Mesothelial cell of epicardium (in vitro differentiated cells): ENCODE measurements at regions not wholly inside any gene's neighbourhood (a gene's known extent, or its start where the extent isn't known, plus 50 kb on each side); places are given as distances from the start of the nearest gene placed in this dataset.

ENCODE experiments used
- DNase-seq, 2 experiments: peaks; one replicate each; pipeline ENCODE4 v3.0.0; 2021; ENCODE audit warnings: low spot score in 2 of 2; ENCODE audit not compliant: unreplicated experiment in 2 of 2
- H3K27ac Mint-ChIP-seq: 2 replicates; pipeline ENCODE4 v1.8.0; 2021; ENCODE audit warnings: mixed read lengths
- H3K27me3 Mint-ChIP-seq: 2 replicates; pipeline ENCODE4 v1.8.0; 2021; ENCODE audit warnings: low read depth, mixed read lengths
- H3K36me3 Mint-ChIP-seq: 2 replicates; pipeline ENCODE4 v1.8.0; 2021; ENCODE audit warnings: mixed read lengths
- H3K4me1 Mint-ChIP-seq: 2 replicates; pipeline ENCODE4 v1.8.0; 2021; ENCODE audit warnings: mixed read lengths
- H3K4me3 Mint-ChIP-seq: 2 replicates; pipeline ENCODE4 v1.8.0; 2021; ENCODE audit warnings: mild to moderate bottlenecking, moderate library complexity, mixed read lengths
- H3K9me3 Mint-ChIP-seq: 2 replicates; pipeline ENCODE4 v1.8.0; 2021; ENCODE audit warnings: mixed read lengths
- TF ChIP-seq, protein P1 (sequence below): fragments of 200-600 bp; sonication (generic); IDR thresholded peaks from one replicate; pipeline ENCODE4 v1.5.0; 2021; ENCODE audit warnings: antibody characterized with exemption; ENCODE audit not compliant: unreplicated experiment

DNA sequence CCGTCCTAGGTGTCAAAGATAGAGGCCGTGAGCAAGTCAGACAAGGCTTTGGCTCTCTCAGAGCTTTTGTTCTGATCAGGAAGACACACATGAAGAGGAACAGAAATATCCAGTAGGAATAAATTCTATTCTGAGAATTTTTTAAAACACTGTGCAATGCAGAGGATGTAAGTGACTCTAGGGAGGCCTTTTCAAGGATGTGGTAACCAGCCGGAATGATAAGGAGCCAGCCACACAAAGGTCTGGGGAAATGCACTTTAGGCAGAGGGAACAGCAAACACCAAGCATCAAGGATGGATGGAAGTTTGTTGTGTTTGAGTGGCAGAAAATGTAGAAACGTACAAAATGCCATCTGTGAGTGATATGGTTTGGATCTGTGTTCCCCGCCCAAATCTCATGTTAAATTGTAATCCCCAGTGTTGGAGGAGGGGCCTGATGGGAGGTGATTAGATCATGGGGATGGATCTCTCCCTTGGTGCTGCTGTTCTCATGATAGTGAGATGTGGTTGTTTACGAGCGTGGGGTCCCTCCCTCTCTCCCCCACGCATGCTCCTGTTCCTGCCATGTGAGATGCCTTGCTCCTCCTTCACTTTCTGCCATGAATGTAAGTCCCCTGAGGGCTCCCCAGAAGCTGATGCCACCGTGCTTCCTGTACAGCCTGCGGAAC lies 93.6 kb upstream of the CDYL start:
- TF ChIP-seq, protein P1, sequence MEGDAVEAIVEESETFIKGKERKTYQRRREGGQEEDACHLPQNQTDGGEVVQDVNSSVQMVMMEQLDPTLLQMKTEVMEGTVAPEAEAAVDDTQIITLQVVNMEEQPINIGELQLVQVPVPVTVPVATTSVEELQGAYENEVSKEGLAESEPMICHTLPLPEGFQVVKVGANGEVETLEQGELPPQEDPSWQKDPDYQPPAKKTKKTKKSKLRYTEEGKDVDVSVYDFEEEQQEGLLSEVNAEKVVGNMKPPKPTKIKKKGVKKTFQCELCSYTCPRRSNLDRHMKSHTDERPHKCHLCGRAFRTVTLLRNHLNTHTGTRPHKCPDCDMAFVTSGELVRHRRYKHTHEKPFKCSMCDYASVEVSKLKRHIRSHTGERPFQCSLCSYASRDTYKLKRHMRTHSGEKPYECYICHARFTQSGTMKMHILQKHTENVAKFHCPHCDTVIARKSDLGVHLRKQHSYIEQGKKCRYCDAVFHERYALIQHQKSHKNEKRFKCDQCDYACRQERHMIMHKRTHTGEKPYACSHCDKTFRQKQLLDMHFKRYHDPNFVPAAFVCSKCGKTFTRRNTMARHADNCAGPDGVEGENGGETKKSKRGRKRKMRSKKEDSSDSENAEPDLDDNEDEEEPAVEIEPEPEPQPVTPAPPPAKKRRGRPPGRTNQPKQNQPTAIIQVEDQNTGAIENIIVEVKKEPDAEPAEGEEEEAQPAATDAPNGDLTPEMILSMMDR: no peak
- no peak for DNase-seq
- Mint-ChIP-seq H3K27me3 (peaks cover 4% of the 10 kb centered on the region), H3K27ac (no peak overlapping the region), H3K36me3 (no peaks in the 10 kb centered on the region), H3K4me3 (no peak overlapping the region), H3K9me3 (no peaks in the 10 kb centered on the region), H3K4me1 (no peaks in the 10 kb centered on the region)

DNA sequence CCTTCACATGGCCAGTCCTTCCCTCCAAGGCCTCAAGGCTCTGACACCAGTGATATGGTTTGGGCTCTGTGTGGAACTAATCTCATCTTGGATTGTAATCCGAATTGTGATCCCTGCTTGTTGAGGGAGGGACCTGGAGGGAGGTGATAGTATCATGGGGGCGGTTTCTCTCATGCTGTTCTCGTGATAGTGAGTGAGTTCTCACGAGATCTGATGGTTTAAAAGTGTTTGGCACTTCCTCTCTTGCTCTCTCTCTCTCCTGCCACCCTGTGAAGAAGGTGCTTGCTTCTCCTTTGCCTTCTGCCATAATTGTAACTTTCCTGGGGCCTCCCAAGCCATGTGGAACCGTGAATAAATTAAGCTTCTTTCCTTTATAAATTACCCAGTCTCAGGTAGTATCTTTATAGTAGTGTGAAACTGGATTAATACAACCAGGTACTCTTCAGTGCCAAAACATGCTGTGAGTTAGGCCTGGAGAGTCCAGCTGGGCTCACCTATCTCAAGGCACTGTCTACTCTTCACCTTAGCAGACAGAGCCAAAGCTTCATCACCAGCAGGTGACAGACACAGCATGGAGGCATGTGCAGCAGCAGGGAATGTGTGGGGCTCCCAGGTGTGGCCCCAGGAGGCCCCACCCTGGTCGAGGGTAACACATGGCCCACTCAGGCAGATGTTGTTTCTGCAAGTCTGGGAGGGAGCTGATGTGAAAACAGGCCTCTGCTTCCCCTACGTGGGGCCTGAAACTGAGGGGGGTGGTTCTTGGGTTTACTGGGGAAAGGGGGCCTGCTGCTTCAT lies 97.5 kb upstream of the CDYL start:
- Mint-ChIP-seq H3K4me1 (no peaks in the 10 kb centered on the region), H3K9me3 (no peaks in the 10 kb centered on the region), H3K36me3 (no peaks in the 10 kb centered on the region), H3K4me3 (no peak overlapping the region), H3K27me3 (peaks cover 4% of the 10 kb centered on the region), H3K27ac (no peak overlapping the region)
- TF ChIP-seq, protein P1: no peak
- no peak for DNase-seq

DNA sequence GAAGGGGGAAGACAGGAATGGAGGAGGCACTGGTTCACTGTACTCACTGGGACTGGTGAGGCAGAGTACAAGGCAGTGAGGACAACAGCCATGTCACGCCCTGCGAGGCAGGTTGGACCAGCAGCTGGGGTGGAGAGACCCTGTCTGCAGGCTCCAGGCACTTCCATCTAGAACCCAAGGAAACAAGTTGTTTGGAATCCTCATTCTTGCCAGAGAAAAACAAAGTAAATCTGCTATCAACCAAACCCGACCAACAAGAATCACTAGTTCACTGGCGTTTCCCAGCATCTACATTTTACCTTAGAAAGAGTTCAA lies 98.5 kb upstream of the CDYL start:
- no peaks in the 10 kb centered on the region for H3K9me3 Mint-ChIP-seq
- TF ChIP-seq, protein P1: no peak

DNA sequence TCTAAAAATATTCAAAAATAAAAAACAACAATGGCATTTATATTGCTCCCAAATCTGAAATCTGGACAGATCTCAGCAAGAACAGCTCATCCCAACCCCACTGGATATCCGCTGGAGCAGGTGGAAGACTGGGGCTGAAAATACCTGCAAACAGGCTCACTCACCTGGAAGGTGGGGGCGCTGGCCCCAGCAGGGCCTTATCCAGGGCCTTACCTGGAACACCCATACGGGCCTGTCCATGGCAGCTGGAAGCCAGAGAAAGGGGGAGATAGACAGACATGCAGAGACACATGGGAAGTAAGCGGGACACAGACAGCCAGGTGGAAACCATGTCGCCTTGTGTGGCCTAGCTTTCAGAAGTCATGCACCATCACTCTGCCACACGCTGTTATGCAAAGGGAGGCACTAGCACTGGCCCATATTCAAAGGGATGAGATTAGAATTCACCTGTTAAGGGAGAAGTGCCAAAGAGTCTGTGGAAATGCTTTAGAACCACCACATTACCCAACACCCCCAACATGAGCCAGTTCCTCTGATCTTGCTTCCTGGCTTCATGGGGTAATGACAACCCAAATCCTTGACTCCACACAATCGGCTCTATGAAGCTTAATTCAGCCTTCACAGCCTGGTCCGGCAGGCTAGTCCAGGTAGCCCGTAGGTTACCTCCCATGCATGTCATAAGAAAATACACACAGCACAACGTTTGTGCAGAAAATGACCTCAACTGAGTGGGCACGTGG lies 99.0 kb upstream of the CDYL start:
- no peaks in the 10 kb centered on the region for H3K4me1 Mint-ChIP-seq
- DNase-seq: no peak
- H3K27me3 Mint-ChIP-seq: no peaks in the 10 kb centered on the region
- H3K9me3 Mint-ChIP-seq: no peaks in the 10 kb centered on the region
- H3K36me3 Mint-ChIP-seq: no peaks in the 10 kb centered on the region
- H3K27ac Mint-ChIP-seq: no peak overlapping the region
- H3K4me3 Mint-ChIP-seq: no peak overlapping the region
- TF ChIP-seq, protein P1: no peak

More for the DNA sequence above, 98.5 kb upstream of the CDYL start:
- no peak for DNase-seq
- Mint-ChIP-seq H3K36me3 (no peaks in the 10 kb centered on the region), H3K4me1 (no peaks in the 10 kb centered on the region), H3K4me3 (no peak overlapping the region), H3K27ac (no peak overlapping the region), H3K27me3 (no peaks in the 10 kb centered on the region)

DNA sequence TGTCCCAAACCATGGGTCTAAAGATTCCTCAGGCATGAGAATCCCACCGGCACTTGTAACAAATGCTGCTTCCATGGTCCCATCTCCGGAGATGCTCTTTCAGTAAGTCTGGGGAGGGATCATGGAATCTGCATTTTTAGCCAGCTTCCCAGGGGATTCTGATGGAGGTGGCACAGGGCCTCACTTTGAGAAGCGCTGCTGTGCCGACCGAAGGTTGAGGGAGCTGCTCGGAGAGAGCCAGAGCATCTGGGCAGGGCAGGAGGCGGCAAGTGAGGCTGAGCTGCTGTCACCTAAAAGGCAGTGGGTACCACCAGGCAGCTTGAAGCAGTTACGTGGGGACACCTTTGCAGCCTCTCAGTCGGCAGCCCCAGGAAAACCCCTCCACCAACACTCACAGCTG lies 100.2 kb upstream of the CDYL start:
- H3K4me1 Mint-ChIP-seq: no peaks in the 10 kb centered on the region
- no peak overlapping the region for H3K27ac Mint-ChIP-seq
- DNase-seq: no peak
- TF ChIP-seq, protein P1: no peak
- no peak overlapping the region for H3K4me3 Mint-ChIP-seq
- H3K36me3 Mint-ChIP-seq: no peaks in the 10 kb centered on the region
- H3K27me3 Mint-ChIP-seq: no peaks in the 10 kb centered on the region
- no peaks in the 10 kb centered on the region for H3K9me3 Mint-ChIP-seq
